Medulla oblongata (tissue), 1 donor: ENCODE measurements at regions not wholly inside any gene's neighbourhood (a gene's known extent, or its start where the extent isn't known, plus 50 kb on each side); places are given as distances from the start of the nearest gene placed in this dataset.

Source experiments
- DNase-seq: peaks from one replicate; pipeline ENCODE4 v3.0.0-alpha.2; 2015; ENCODE audit errors: extremely low spot score

- DNase-seq, result no peak
Measured at GRCh38 chr14:66069036-66069435, 417.1 kb upstream of the CCDC196 start.

GRCh38 chr14:66069830-66070541 is 416.2 kb upstream of the CCDC196 start:
- peak; percentile 23 for DNase-seq

GRCh38 chr14:66070542-66071319 is 415.4 kb upstream of the CCDC196 start:
- peak; percentile 66 for DNase-seq

- no peak for DNase-seq
Measured at GRCh38 chr14:66072190-66073084, 413.7 kb upstream of the CCDC196 start.

- no peak for DNase-seq
Measured at GRCh38 chr14:66074537-66074936, 411.6 kb upstream of the CCDC196 start.

- DNase-seq, result no peak
Measured at GRCh38 chr14:66076176-66076575, 410.0 kb upstream of the CCDC196 start.

GRCh38 chr14:66078006-66078405 is 408.2 kb upstream of the CCDC196 start:
- no peak for DNase-seq

- DNase-seq, result no peak
Measured at GRCh38 chr14:66081594-66082376, 404.4 kb upstream of the CCDC196 start.

GRCh38 chr14:66085224-66085623 is 400.9 kb upstream of the CCDC196 start:
- no peak for DNase-seq

- DNase-seq, result no peak
Measured at GRCh38 chr14:66085665-66086064, 400.5 kb upstream of the CCDC196 start.

- no peak for DNase-seq
Measured at GRCh38 chr14:66087231-66087630, 398.9 kb upstream of the CCDC196 start.

GRCh38 chr14:66088656-66089055 is 397.5 kb upstream of the CCDC196 start:
- DNase-seq, result no peak

- DNase-seq, result no peak
Measured at GRCh38 chr14:66092206-66092605, 394.0 kb upstream of the CCDC196 start.

GRCh38 chr14:66092748-66093147 is 393.4 kb upstream of the CCDC196 start:
- no peak for DNase-seq

GRCh38 chr14:66094001-66094727 is 392.0 kb upstream of the CCDC196 start:
- DNase-seq, result no peak

GRCh38 chr14:66099451-66099850 is 386.7 kb upstream of the CCDC196 start:
- DNase-seq, result no peak

- no peak for DNase-seq
Measured at GRCh38 chr14:66099931-66100330, 386.2 kb upstream of the CCDC196 start.

- no peak for DNase-seq
Measured at GRCh38 chr14:66101662-66102061, 384.5 kb upstream of the CCDC196 start.

- no peak for DNase-seq
Measured at GRCh38 chr14:66104486-66104885, 381.7 kb upstream of the CCDC196 start.

GRCh38 chr14:66105815-66106214 is 380.4 kb upstream of the CCDC196 start:
- DNase-seq, result no peak

- no peak for DNase-seq
Measured at GRCh38 chr14:66109426-66109825, 376.7 kb upstream of the CCDC196 start.
